ENCODE measurements at regions not wholly inside any gene's neighbourhood (a gene's known extent, or its start where the extent isn't known, plus 50 kb on each side); places are given as distances from the start of the nearest gene placed in this dataset.

DNA sequence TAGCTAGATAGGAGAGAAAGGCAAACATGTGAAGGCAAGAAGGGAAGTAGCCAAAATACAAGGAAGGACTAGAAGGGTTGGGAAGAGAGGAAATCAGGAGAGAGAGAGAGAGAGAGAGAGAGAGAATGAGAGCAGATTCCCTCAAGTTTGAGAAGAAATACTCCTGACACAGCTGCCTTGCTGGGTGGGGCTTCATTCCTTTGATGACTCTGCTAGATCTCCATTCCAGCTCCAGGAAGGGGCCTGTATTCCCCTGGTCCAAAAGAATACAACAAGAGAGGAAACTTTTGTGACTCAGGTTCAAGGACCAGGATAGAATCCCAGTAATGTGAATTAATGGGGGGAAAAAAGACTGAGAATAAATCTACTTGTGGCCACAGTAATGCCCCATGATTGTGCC is 62.9 kb upstream of the SPON1 start:
- Histone ChIP-seq H3K27me3 (ENCODE audit: insufficient read depth, low read length) (no peaks in the 10 kb centered on the region), H3K36me3 (ENCODE audit: insufficient read depth, low read length) (no peaks in the 10 kb centered on the region), H2AFZ (ENCODE audit: low read depth, low read length) (no peak overlapping the region), H4K20me1 (ENCODE audit: insufficient read depth, low read length) (no peaks in the 10 kb centered on the region), H3K79me2 (ENCODE audit: insufficient read depth, low read length) (no peaks in the 10 kb centered on the region), H3K4me1 (ENCODE audit: insufficient read depth, low read length) (no peaks in the 10 kb centered on the region), H3K4me2 (ENCODE audit: low read length) (no peak overlapping the region), H3K4me3 (ENCODE audit: insufficient read depth, low read depth, low read length) (no peak overlapping the region), H3K9me3 (ENCODE audit: insufficient read depth, low read depth, low read length) (no peaks in the 10 kb centered on the region), H3K27ac (ENCODE audit: low read depth, low read length) (no peak overlapping the region), H3K9ac (ENCODE audit: low read length) (no peak overlapping the region)
- peaks cover 3% of the 10 kb centered on the region for H3K9me3 Mint-ChIP-seq (ENCODE audit: unreplicated experiment)
- no peak overlapping the region for H3K4me3 Mint-ChIP-seq (ENCODE audit: unreplicated experiment)
- no peak for DNase-seq (ENCODE audit: low read depth)
- H3K27ac Mint-ChIP-seq (ENCODE audit: unreplicated experiment): no peak overlapping the region
- no peak for FAIRE-seq
- TF ChIP-seq, protein P1, sequence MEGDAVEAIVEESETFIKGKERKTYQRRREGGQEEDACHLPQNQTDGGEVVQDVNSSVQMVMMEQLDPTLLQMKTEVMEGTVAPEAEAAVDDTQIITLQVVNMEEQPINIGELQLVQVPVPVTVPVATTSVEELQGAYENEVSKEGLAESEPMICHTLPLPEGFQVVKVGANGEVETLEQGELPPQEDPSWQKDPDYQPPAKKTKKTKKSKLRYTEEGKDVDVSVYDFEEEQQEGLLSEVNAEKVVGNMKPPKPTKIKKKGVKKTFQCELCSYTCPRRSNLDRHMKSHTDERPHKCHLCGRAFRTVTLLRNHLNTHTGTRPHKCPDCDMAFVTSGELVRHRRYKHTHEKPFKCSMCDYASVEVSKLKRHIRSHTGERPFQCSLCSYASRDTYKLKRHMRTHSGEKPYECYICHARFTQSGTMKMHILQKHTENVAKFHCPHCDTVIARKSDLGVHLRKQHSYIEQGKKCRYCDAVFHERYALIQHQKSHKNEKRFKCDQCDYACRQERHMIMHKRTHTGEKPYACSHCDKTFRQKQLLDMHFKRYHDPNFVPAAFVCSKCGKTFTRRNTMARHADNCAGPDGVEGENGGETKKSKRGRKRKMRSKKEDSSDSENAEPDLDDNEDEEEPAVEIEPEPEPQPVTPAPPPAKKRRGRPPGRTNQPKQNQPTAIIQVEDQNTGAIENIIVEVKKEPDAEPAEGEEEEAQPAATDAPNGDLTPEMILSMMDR (IDR thresholded peaks at IDR 0.05; ENCODE audit: insufficient read depth, low read depth, low read length): no peak
- TF ChIP-seq EZH2 (IDR thresholded peaks at IDR 0.05; ENCODE audit: insufficient read depth, low read length): no peak
- peaks cover 1% of the 10 kb centered on the region for H3K4me1 Mint-ChIP-seq (ENCODE audit: low read depth, unreplicated experiment)
- no peaks in the 10 kb centered on the region for H3K36me3 Mint-ChIP-seq (ENCODE audit: low read depth, unreplicated experiment)
- peaks cover 17% of the 10 kb centered on the region for H3K27me3 Mint-ChIP-seq (ENCODE audit: low read depth, unreplicated experiment)

DNA sequence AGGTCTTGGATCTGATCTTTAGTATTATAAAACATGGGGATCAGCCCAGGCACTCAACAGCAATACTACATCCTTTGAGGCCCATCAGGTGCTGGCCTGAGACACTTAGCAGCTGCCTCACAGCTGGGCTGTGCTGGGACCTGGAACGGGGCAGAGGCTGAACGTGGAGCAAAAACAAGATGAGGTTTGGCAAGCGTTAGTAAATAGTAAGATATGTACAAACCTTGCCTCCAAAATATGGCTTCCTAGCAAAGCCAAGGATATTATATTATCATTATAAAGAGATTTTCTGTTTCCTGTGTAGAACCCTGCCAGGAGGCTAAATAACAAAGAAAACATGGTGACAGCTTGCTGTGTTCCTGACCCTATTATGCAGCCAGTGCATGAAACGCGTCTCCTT is 60.0 kb upstream of the SPON1 start:
- peaks cover 9% of the 10 kb centered on the region for H3K27me3 Mint-ChIP-seq (ENCODE audit: low read depth, unreplicated experiment)
- Histone ChIP-seq H3K36me3 (ENCODE audit: insufficient read depth, low read length) (no peaks in the 10 kb centered on the region), H3K9me3 (ENCODE audit: insufficient read depth, low read depth, low read length) (no peaks in the 10 kb centered on the region), H3K4me2 (ENCODE audit: low read length) (no peak overlapping the region), H3K4me3 (ENCODE audit: insufficient read depth, low read depth, low read length) (no peak overlapping the region), H2AFZ (ENCODE audit: low read depth, low read length) (no peak overlapping the region), H3K4me1 (ENCODE audit: insufficient read depth, low read length) (no peaks in the 10 kb centered on the region), H3K79me2 (ENCODE audit: insufficient read depth, low read length) (no peaks in the 10 kb centered on the region), H3K27me3 (ENCODE audit: insufficient read depth, low read length) (no peaks in the 10 kb centered on the region), H3K9ac (ENCODE audit: low read length) (no peak overlapping the region), H4K20me1 (ENCODE audit: insufficient read depth, low read length) (no peaks in the 10 kb centered on the region), H3K27ac (ENCODE audit: low read depth, low read length) (no peak overlapping the region)
- H3K4me3 Mint-ChIP-seq (ENCODE audit: unreplicated experiment): no peak overlapping the region
- no peaks in the 10 kb centered on the region for H3K9me3 Mint-ChIP-seq (ENCODE audit: unreplicated experiment)
- TF ChIP-seq EZH2 (IDR thresholded peaks at IDR 0.05; ENCODE audit: insufficient read depth, low read length): no peak
- TF ChIP-seq, protein P1 (IDR thresholded peaks at IDR 0.05; ENCODE audit: insufficient read depth, low read depth, low read length): no peak
- H3K27ac Mint-ChIP-seq (ENCODE audit: unreplicated experiment): no peak overlapping the region
- no peak for FAIRE-seq
- H3K4me1 Mint-ChIP-seq (ENCODE audit: low read depth, unreplicated experiment): peaks cover 1% of the 10 kb centered on the region
- no peaks in the 10 kb centered on the region for H3K36me3 Mint-ChIP-seq (ENCODE audit: low read depth, unreplicated experiment)
- no peak for DNase-seq (ENCODE audit: low read depth)

DNA sequence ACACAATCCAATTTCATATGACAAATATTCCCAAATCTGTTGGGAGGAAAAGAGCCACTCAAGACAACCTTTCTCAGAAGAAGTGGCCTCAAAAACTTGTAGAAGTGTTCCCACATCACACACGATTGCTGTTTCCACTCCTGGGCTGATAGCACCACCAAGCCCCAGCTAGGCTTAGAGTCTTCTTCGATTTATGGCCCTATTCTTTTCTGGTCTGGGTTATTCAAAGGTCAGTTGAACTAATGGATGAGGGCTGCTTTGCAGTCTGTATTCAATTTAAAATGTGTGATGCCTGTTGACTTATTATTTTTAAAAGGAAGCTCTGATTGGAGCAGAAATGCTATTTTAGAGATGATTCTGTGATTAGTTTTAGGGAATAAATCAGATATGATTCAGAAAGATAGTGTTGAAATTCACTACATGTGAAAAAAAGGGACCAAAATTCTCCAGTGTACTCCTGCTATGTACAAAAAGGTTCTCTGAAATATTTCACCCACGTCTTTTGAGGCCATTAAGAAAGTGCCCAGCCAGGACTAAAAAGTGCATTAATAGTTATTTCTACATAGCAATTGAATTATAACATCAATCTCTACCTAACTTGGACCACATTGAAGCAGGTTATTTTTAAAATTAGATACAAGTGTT is 57.3 kb upstream of the SPON1 start:
- Mint-ChIP-seq H3K4me3 (ENCODE audit: unreplicated experiment) (no peak overlapping the region), H3K4me1 (ENCODE audit: low read depth, unreplicated experiment) (peaks cover 1% of the 10 kb centered on the region), H3K9me3 (ENCODE audit: unreplicated experiment) (peaks cover 3% of the 10 kb centered on the region), H3K27me3 (ENCODE audit: low read depth, unreplicated experiment) (peaks cover 1% of the 10 kb centered on the region), H3K27ac (ENCODE audit: unreplicated experiment) (no peak overlapping the region), H3K36me3 (ENCODE audit: low read depth, unreplicated experiment) (no peaks in the 10 kb centered on the region)
- H2AFZ ChIP-seq (ENCODE audit: low read depth, low read length): no peak overlapping the region
- H3K79me2 ChIP-seq (ENCODE audit: insufficient read depth, low read length): no peaks in the 10 kb centered on the region
- FAIRE-seq: no peak
- no peak overlapping the region for H3K27ac ChIP-seq (ENCODE audit: low read depth, low read length)
- TF ChIP-seq, protein P1 (IDR thresholded peaks at IDR 0.05; ENCODE audit: insufficient read depth, low read depth, low read length): no peak
- TF ChIP-seq EZH2 (IDR thresholded peaks at IDR 0.05; ENCODE audit: insufficient read depth, low read length): no peak
- no peaks in the 10 kb centered on the region for H3K4me1 ChIP-seq (ENCODE audit: insufficient read depth, low read length)
- no peak overlapping the region for H3K4me3 ChIP-seq (ENCODE audit: insufficient read depth, low read depth, low read length)
- H3K27me3 ChIP-seq (ENCODE audit: insufficient read depth, low read length): no peaks in the 10 kb centered on the region
- no peak overlapping the region for H3K9ac ChIP-seq (ENCODE audit: low read length)
- no peak overlapping the region for H3K4me2 ChIP-seq (ENCODE audit: low read length)
- H3K36me3 ChIP-seq (ENCODE audit: insufficient read depth, low read length): no peaks in the 10 kb centered on the region
- H3K9me3 ChIP-seq (ENCODE audit: insufficient read depth, low read depth, low read length): no peaks in the 10 kb centered on the region
- H4K20me1 ChIP-seq (ENCODE audit: insufficient read depth, low read length): no peaks in the 10 kb centered on the region
- DNase-seq (ENCODE audit: low read depth): no peak
